ENCODE measurements at regions not wholly inside any gene's neighbourhood (a gene's known extent, or its start where the extent isn't known, plus 50 kb on each side); places are given as distances from the start of the nearest gene placed in this dataset.

DNA sequence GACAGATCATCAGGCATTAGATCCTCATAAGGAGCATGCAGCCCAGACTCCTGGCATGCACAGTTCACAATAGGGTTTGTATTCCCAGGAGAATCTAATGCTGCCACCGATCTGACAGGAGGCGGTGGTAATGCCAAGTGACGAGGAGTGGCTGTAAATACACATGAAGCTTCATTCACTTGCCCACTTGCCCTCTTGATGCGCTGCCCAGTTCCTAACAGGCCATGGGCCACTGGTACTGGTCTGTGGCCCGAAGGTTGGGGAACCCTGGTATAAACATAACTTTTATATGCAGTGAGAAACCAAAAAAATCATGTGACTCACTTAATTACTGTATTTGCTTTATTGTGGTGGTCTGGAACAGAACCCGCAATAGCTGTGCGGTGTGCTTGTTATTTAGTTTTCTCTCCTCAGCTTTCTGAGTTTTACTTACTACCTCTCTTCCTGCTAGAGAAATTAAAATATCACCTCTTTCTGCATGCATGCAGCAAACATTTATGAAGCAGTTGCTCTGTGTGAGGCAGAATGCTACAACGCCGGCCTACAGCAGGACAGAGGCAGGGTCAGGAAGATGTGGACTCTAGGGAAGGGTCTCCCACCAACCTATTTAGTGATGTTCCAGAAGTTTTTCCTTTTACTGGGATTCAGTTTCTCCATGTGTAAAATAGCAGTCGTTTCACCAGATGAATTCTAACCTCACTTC lies 151.3 kb downstream of the MAF start:
- no peaks in the 10 kb centered on the region for H4K20me1 ChIP-seq (ENCODE audit: insufficient read depth, low read length)
- H3K79me2 ChIP-seq (ENCODE audit: insufficient read depth, low read length): no peaks in the 10 kb centered on the region
- H3K27me3 ChIP-seq (ENCODE audit: control insufficient read depth in 1 of 2, insufficient read depth in 2 of 2, low read length in 2 of 2): peaks cover 0 to 12% of the 10 kb centered on the region in 2 experiments; a peak in 3 of 5 replicates
- CTCF ChIA-PET (ENCODE audit: low intra/inter-chr PET ratio, low total read pairs): no interaction called here
- H3K36me3 ChIP-seq (replicated peaks in 1 of 2; ENCODE audit: control insufficient read depth in 1 of 2, insufficient read depth in 2 of 2, low read length in 2 of 2): no peaks in the 10 kb centered on the region
- no peak overlapping the region for H3K4me2 ChIP-seq (ENCODE audit: low read depth, low read length)
- POLR2A ChIA-PET: no interaction called here
- H3K9me3 ChIP-seq (ENCODE audit: low read length): no peaks in the 10 kb centered on the region
- FAIRE-seq (no peak), DNase-seq (ENCODE audit: low spot score) (no peak), ATAC-seq (no peak)
- intact Hi-C loops (cut with micrococcal nuclease; ENCODE audit: unreplicated experiment) (no loop called here), in situ Hi-C loops (cut with HindIII; ENCODE audit: extremely low pct_ligation_motif_present, low pct_unique_long_range_greater_than_20kb) (no loop called here)
- no peak overlapping the region for H3K27ac ChIP-seq (ENCODE audit: extremely low read length, insufficient read depth, low read length)
- no TSS peak for BruUV-seq (replicated peaks)
- no peaks in the 10 kb centered on the region for H3K4me1 ChIP-seq (ENCODE audit: insufficient read depth, low read length)
- H3K9ac ChIP-seq (ENCODE audit: insufficient read depth, low read depth, low read length): no peak overlapping the region
- no peak overlapping the region for H2AFZ ChIP-seq (ENCODE audit: low read length)
- 47% methylated on average over 10 of the region's 10 CpGs for WGBS (ENCODE audit: low lambda C conversion rate)
- no peak overlapping the region for H3K4me3 ChIP-seq (replicated peaks in 1 of 3; ENCODE audit: insufficient read depth in 1 of 3, low read depth in 2 of 3, low read length in 3 of 3)
- TF ChIP-seq TBP (CRISPR knock-in tag; IDR thresholded peaks at IDR 0.05) (no peak), POLR2A (IDR thresholded peaks at IDR 0.05; ENCODE audit: insufficient read depth in 1 of 2, low read depth in 2 of 2, low read length in 2 of 2) (no peak), TBX3 (IDR thresholded peaks at IDR 0.05; ENCODE audit: borderline replicate concordance) (no peak), ZNF776 (CRISPR knock-in tag; IDR thresholded peaks at IDR 0.05) (no peak), NFE2 (CRISPR knock-in tag; IDR thresholded peaks at IDR 0.05) (no peak), SAFB2 (CRISPR knock-in tag; IDR thresholded peaks at IDR 0.05; ENCODE audit: borderline replicate concordance, low read depth) (no peak), ELF1 (CRISPR knock-in tag; IDR thresholded peaks at IDR 0.05) (no peak), ATRX (CRISPR knock-in tag; IDR thresholded peaks at IDR 0.05; ENCODE audit: borderline replicate concordance) (no peak), ZNF629 (CRISPR knock-in tag; conservative IDR thresholded peaks at IDR 0.05) (no peak), SATB2 (CRISPR knock-in tag; IDR thresholded peaks at IDR 0.05) (no peak), DMAP1 (CRISPR knock-in tag; IDR thresholded peaks at IDR 0.05) (no peak), NFRKB (IDR thresholded peaks at IDR 0.05) (no peak), KLF9 (CRISPR knock-in tag; IDR thresholded peaks at IDR 0.05; ENCODE audit: low read depth) (no peak)
- TF ChIP-seq, protein P1, sequence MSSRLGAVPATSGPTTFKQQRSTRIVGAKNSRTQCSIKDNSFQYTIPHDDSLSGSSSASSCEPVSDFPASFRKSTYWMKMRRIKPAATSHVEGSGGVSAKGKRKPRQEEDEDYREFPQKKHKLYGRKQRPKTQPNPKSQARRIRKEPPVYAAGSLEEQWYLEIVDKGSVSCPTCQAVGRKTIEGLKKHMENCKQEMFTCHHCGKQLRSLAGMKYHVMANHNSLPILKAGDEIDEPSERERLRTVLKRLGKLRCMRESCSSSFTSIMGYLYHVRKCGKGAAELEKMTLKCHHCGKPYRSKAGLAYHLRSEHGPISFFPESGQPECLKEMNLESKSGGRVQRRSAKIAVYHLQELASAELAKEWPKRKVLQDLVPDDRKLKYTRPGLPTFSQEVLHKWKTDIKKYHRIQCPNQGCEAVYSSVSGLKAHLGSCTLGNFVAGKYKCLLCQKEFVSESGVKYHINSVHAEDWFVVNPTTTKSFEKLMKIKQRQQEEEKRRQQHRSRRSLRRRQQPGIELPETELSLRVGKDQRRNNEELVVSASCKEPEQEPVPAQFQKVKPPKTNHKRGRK (CRISPR knock-in tag; IDR thresholded peaks at IDR 0.05): no peak
- TF ChIP-seq, protein P2, sequence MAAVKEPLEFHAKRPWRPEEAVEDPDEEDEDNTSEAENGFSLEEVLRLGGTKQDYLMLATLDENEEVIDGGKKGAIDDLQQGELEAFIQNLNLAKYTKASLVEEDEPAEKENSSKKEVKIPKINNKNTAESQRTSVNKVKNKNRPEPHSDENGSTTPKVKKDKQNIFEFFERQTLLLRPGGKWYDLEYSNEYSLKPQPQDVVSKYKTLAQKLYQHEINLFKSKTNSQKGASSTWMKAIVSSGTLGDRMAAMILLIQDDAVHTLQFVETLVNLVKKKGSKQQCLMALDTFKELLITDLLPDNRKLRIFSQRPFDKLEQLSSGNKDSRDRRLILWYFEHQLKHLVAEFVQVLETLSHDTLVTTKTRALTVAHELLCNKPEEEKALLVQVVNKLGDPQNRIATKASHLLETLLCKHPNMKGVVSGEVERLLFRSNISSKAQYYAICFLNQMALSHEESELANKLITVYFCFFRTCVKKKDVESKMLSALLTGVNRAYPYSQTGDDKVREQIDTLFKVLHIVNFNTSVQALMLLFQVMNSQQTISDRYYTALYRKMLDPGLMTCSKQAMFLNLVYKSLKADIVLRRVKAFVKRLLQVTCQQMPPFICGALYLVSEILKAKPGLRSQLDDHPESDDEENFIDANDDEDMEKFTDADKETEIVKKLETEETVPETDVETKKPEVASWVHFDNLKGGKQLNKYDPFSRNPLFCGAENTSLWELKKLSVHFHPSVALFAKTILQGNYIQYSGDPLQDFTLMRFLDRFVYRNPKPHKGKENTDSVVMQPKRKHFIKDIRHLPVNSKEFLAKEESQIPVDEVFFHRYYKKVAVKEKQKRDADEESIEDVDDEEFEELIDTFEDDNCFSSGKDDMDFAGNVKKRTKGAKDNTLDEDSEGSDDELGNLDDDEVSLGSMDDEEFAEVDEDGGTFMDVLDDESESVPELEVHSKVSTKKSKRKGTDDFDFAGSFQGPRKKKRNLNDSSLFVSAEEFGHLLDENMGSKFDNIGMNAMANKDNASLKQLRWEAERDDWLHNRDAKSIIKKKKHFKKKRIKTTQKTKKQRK (IDR thresholded peaks at IDR 0.05; ENCODE audit: low read length): no peak
- TF ChIP-seq, protein P3, sequence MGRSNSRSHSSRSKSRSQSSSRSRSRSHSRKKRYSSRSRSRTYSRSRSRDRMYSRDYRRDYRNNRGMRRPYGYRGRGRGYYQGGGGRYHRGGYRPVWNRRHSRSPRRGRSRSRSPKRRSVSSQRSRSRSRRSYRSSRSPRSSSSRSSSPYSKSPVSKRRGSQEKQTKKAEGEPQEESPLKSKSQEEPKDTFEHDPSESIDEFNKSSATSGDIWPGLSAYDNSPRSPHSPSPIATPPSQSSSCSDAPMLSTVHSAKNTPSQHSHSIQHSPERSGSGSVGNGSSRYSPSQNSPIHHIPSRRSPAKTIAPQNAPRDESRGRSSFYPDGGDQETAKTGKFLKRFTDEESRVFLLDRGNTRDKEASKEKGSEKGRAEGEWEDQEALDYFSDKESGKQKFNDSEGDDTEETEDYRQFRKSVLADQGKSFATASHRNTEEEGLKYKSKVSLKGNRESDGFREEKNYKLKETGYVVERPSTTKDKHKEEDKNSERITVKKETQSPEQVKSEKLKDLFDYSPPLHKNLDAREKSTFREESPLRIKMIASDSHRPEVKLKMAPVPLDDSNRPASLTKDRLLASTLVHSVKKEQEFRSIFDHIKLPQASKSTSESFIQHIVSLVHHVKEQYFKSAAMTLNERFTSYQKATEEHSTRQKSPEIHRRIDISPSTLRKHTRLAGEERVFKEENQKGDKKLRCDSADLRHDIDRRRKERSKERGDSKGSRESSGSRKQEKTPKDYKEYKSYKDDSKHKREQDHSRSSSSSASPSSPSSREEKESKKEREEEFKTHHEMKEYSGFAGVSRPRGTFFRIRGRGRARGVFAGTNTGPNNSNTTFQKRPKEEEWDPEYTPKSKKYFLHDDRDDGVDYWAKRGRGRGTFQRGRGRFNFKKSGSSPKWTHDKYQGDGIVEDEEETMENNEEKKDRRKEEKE (IDR thresholded peaks at IDR 0.05): no peak
